Duodenal mucosa (tissue), 2 donors: ENCODE measurements at regions not wholly inside any gene's neighbourhood (a gene's known extent, or its start where the extent isn't known, plus 50 kb on each side); places are given as distances from the start of the nearest gene placed in this dataset.

Experiments
- H3K27ac ChIP-seq: one replicate; pipeline ENCODE4 v1.7.0; 2013; ENCODE audit warnings: low read depth, low read length
- H3K27me3 ChIP-seq, 2 donors: one replicate each; pipeline ENCODE4 v1.7.0; 2013; ENCODE audit warnings: low read length in 2 of 2, control low read depth in 1 of 2; ENCODE audit not compliant: insufficient read depth in 2 of 2, control insufficient read depth in 1 of 2
- H3K36me3 ChIP-seq, 2 donors: one replicate each; pipeline ENCODE4 v1.7.0; 2013; ENCODE audit warnings: low read length in 2 of 2, control low read depth in 1 of 2; ENCODE audit not compliant: insufficient read depth in 2 of 2, control insufficient read depth in 1 of 2
- H3K4me1 ChIP-seq, 2 donors: one replicate each; pipeline ENCODE4 v1.7.0; 2013; ENCODE audit warnings: low read length in 2 of 2, control low read depth in 1 of 2; ENCODE audit not compliant: insufficient read depth in 2 of 2, control insufficient read depth in 1 of 2
- H3K4me3 ChIP-seq, 2 donors: one replicate each; pipeline ENCODE4 v1.7.0; 2013; ENCODE audit warnings: low read length in 2 of 2, low read depth in 1 of 2
- H3K9ac ChIP-seq, 2 donors: one replicate each; pipeline ENCODE4 v1.7.0; 2013; ENCODE audit warnings: low read length in 2 of 2, low read depth in 1 of 2
- H3K9me3 ChIP-seq, 2 donors: one replicate each; pipeline ENCODE4 v1.7.0; 2013; ENCODE audit warnings: low read length in 2 of 2, control low read depth in 1 of 2; ENCODE audit not compliant: control insufficient read depth in 1 of 2

DNA sequence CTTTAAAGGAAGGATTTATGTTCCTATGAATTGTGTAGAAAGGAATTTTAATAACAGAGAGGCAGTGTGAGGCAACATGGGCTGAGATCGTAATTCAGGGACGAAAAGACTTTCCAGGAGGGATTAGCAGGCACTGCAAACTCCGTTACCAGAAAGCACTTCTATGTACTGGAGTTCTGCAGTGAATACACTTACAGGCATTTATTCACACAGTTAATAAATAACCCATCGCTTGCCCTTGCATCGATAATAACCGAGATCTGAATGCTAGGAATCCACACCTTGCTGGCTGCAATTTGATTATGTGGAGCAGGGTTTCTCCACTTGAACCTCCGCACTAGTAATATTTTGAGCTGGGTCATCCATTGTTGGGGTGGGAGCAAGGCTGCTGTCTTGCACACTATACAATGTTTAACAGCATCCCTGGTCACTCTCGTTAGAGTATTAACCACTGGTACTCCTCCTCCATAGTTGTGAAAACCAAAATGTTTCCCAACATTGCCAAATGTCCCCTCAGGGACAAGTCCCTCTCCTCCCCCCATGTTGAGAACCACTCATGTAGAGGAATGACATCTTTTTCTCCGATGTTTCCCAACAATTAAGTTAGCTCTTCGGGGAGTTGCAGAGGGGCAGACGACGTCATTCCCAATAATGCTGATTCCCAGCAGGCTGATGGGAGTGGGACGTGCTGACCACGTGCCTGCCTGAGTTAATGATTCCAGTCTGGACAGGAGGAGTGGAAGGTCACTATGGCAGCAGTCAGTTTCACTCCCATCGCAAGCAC is 99.5 kb downstream of the SNX19 start:
- Histone ChIP-seq H3K9me3 (no peaks in the 10 kb centered on the region), H3K4me1 (peaks cover 15 to 20% of the 10 kb centered on the region in 2 donors), H3K27me3 (no peaks in the 10 kb centered on the region), H3K36me3 (no peaks in the 10 kb centered on the region), H3K27ac (peak overlapping the region; percentile 32), H3K4me3 (no peak overlapping the region), H3K9ac (no peak overlapping the region)

DNA sequence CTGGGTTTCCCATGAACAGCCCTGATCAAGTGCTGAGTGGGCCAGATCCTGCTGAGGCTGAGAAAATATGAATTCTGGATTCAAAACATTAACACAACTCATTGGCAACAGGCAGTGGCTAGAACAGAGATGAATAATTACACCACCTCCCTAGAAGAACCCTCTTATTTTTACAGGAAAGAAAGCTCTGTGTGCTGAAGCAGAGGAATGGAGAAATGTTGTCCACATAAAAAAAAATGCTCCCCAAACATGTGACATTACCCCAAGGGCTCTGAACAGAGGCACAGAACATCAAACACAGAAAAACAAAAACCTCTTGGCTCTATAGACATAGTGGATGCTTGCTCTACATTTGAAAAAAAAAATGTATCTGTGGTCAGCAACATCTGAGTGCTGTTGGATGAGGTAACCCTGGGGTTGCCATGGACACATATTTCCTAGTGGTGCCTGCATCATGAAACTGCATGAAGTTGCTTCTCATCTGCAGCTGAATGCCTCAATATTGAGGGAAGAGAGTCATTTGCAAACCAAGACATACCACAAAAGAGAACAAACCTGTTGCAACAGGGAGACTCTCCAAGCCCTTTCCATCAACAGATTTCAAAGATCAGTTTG is 98.8 kb downstream of the SNX19 start:
- Histone ChIP-seq H3K4me3 (no peak overlapping the region), H3K36me3 (no peaks in the 10 kb centered on the region), H3K9me3 (no peaks in the 10 kb centered on the region), H3K4me1 (peaks cover 15 to 20% of the 10 kb centered on the region in 2 donors), H3K9ac (no peak overlapping the region), H3K27ac (no peak overlapping the region), H3K27me3 (no peaks in the 10 kb centered on the region)

DNA sequence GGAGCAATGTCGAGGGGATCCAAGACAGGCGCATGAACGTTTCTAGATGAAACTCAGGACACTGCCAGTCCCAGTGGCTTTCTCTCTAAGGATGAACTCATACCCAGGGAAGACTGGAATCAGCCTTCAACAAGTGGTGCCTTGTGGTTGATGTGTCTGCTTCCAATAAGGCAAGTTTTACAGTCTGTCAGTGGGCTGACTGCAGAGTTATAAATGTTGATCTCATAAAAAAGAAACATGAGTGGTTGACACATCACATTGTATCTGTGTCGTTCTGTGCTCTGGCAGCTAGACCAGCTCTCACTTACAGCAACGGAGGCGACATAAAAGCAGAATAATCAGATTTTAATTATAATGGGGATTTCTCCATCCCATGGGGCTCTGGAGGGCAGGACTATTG is 96.7 kb downstream of the SNX19 start:
- Histone ChIP-seq H3K27ac (no peak overlapping the region), H3K4me1 (peaks cover 24 to 28% of the 10 kb centered on the region in 2 donors), H3K9ac (no peak overlapping the region), H3K36me3 (no peaks in the 10 kb centered on the region), H3K9me3 (no peaks in the 10 kb centered on the region), H3K27me3 (no peaks in the 10 kb centered on the region), H3K4me3 (no peak overlapping the region)
